ENCODE measurements at regions not wholly inside any gene's neighbourhood (a gene's known extent, or its start where the extent isn't known, plus 50 kb on each side); places are given as distances from the start of the nearest gene placed in this dataset.

DNA sequence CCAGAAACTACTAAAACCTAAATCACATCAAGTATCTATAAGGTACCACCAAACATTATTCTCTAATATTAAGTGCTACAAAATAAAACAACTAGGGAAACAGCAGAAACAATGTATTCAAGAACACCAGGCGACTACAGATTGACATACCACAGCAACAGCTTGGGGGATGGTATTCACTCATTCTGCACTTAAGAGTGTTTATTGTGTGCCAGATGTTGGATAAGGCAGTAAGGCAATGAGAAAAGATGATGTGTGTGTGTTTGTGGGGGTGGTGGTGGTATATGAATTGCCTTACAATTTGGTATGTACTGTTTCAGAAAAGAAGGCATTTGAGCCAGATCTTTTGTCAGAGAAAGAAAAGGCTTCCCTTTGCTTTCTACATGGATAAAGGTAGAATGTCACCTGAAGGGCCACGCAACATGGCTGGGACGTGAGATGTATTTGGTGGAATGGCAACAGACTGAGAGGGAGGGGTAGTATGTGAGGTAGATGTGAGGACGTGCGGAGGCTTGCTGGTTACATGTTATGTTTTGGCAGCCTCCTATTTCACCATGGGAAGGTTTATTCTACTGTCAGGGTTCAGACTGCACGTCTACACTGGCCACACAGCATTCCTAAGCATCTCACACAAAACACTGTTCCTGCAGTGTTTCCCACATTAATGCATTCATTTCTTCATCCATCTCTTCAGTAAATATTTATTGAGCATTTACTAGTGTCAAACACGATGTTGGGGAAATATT, 300.7 kb downstream of the KLF12 start:
- no TSS peak for BruUV-seq (replicated peaks)
- Histone ChIP-seq H2AFZ (ENCODE audit: low read depth, low read length, poor library complexity, severe bottlenecking) (no peak overlapping the region), H3K79me2 (ENCODE audit: insufficient read depth, low read length) (no peaks in the 10 kb centered on the region), H3K27me3 (ENCODE audit: insufficient read depth, low read length) (no peaks in the 10 kb centered on the region), H3K36me3 (ENCODE audit: control insufficient read depth in 1 of 2, insufficient read depth in 2 of 2, low read length in 2 of 2) (no peaks in the 10 kb centered on the region), H3K9me3 (ENCODE audit: control insufficient read depth in 1 of 2, insufficient read depth in 1 of 2, low read depth in 1 of 2, low read length in 2 of 2) (no peaks in the 10 kb centered on the region), H3K4me2 (ENCODE audit: low read length) (no peak overlapping the region), H4K20me1 (ENCODE audit: insufficient read depth) (no peaks in the 10 kb centered on the region), H3K9ac (ENCODE audit: low read length) (no peak overlapping the region), H3K4me3 (replicated peaks in 1 of 2; ENCODE audit: low read depth in 1 of 2, low read length in 2 of 2) (no peak overlapping the region), H3K27ac (ENCODE audit: low read depth, low read length) (no peak overlapping the region), H3K9me2 (ENCODE audit: insufficient read depth) (no peaks in the 10 kb centered on the region), H3K4me1 (ENCODE audit: control insufficient read depth in 1 of 2, insufficient read depth in 2 of 2, low read length in 2 of 2) (no peaks in the 10 kb centered on the region)
- RAD21 ChIA-PET (ENCODE audit: low non-redundant PET in 1 of 2, low total read pairs in 2 of 2, uncharacterized antibody in 2 of 2, unreplicated experiment in 2 of 2), result no interaction called here
- CTCF ChIA-PET, result no interaction called here
- ATAC-seq (no peak), DNase-seq (ENCODE audit: low read depth, low spot score) (no peak)
- no peak for TF ChIP-seq ELF1 (IDR thresholded peaks at IDR 0.05; ENCODE audit: borderline replicate concordance, low read depth)
- no peak for TF ChIP-seq RAD21 (IDR thresholded peaks at IDR 0.05; ENCODE audit: low read depth)
- no peak for TF ChIP-seq FOSL1 (IDR thresholded peaks at IDR 0.05; ENCODE audit: low read depth)
- TF ChIP-seq, protein P1, sequence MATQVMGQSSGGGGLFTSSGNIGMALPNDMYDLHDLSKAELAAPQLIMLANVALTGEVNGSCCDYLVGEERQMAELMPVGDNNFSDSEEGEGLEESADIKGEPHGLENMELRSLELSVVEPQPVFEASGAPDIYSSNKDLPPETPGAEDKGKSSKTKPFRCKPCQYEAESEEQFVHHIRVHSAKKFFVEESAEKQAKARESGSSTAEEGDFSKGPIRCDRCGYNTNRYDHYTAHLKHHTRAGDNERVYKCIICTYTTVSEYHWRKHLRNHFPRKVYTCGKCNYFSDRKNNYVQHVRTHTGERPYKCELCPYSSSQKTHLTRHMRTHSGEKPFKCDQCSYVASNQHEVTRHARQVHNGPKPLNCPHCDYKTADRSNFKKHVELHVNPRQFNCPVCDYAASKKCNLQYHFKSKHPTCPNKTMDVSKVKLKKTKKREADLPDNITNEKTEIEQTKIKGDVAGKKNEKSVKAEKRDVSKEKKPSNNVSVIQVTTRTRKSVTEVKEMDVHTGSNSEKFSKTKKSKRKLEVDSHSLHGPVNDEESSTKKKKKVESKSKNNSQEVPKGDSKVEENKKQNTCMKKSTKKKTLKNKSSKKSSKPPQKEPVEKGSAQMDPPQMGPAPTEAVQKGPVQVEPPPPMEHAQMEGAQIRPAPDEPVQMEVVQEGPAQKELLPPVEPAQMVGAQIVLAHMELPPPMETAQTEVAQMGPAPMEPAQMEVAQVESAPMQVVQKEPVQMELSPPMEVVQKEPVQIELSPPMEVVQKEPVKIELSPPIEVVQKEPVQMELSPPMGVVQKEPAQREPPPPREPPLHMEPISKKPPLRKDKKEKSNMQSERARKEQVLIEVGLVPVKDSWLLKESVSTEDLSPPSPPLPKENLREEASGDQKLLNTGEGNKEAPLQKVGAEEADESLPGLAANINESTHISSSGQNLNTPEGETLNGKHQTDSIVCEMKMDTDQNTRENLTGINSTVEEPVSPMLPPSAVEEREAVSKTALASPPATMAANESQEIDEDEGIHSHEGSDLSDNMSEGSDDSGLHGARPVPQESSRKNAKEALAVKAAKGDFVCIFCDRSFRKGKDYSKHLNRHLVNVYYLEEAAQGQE (IDR thresholded peaks at IDR 0.05; ENCODE audit: low read depth), result no peak
- TF ChIP-seq YY1 (IDR thresholded peaks at IDR 0.05; ENCODE audit: extremely low read depth, insufficient replicate concordance, low read depth, low read length), result no peak
- TF ChIP-seq EGR1 (IDR thresholded peaks at IDR 0.05; ENCODE audit: low read depth), result no peak
- TF ChIP-seq TCF7L2 (IDR thresholded peaks at IDR 0.05; ENCODE audit: borderline replicate concordance, extremely low read depth, insufficient read depth, insufficient read length), result no peak
- TF ChIP-seq, protein P2, sequence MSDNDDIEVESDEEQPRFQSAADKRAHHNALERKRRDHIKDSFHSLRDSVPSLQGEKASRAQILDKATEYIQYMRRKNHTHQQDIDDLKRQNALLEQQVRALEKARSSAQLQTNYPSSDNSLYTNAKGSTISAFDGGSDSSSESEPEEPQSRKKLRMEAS (IDR thresholded peaks at IDR 0.05), result no peak
- TF ChIP-seq ZNF274 (IDR thresholded peaks at IDR 0.05; ENCODE audit: low read depth, low read length), result no peak
- TF ChIP-seq EZH2 (IDR thresholded peaks at IDR 0.05), result no peak
- TF ChIP-seq SRF (IDR thresholded peaks at IDR 0.05; ENCODE audit: low read depth), result no peak
- no peak for TF ChIP-seq SIN3A (IDR thresholded peaks at IDR 0.05; ENCODE audit: low read depth)
- no peak for TF ChIP-seq ZFX (IDR thresholded peaks at IDR 0.05)
- POLR2A ChIA-PET, result no interaction called here
- intact Hi-C loops (cut with micrococcal nuclease), result no loop called here

Data from HCT116 (cell line).